HG02870 (cell line): ENCODE measurements at regions not wholly inside any gene's neighbourhood (a gene's known extent, or its start where the extent isn't known, plus 50 kb on each side); places are given as distances from the start of the nearest gene placed in this dataset.

Source experiments
- ATAC-seq: cut with Tn5 transposase; IDR thresholded peaks from one replicate; pipeline ENCODE4 v1.9.1; 2021; ENCODE audit warnings: mild to moderate bottlenecking, moderate library complexity; ENCODE audit not compliant: unreplicated experiment

DNA sequence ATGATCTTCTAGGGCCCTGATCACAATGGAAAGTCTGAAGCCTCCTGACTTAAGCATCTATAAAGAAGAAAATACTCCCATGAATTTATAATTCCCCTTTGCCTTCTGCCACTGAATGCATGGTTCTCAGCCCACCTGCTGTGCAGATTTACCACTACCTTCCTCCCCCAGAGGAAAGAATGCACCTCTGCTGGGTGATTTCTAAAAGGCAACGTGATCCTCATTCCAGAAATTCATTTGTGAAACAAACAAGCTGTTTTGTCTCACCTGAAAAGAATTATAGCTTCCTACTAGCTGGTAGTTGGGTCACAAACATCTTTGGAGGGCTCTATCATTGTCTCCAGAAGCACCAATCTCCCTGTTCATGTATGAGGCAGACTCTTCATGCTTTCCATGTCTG lies 320.2 kb downstream of the CDC14C start:
- no peak for ATAC-seq

GRCh38 chr7:49245062-49245461 lies 320.7 kb downstream of the CDC14C start:
- ATAC-seq: no peak

- no peak for ATAC-seq
These were observed 323.4 kb downstream of the CDC14C start for GRCh38 chr7:49247759-49248158.

GRCh38 chr7:49255054-49255453 lies 330.7 kb downstream of the CDC14C start:
- no peak for ATAC-seq

DNA sequence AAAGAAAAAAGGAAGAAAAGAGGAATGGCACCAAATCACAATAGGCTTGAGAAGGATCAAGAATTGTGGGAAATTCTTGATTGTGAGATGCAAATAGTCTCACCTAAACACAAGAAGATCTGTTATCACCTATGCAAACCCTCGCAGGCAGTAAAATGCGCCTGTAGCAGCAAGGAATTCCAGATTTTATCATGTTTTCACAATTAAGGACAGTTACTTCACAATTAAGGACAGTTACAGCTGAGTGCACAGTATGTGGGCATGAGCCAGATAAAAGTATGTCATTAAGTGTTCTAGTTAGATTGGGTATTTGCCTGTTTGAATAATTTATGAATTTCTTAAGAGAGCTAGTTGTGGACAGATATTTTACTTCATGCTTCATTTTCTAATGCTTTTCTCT lies 336.2 kb downstream of the CDC14C start:
- ATAC-seq: no peak

DNA sequence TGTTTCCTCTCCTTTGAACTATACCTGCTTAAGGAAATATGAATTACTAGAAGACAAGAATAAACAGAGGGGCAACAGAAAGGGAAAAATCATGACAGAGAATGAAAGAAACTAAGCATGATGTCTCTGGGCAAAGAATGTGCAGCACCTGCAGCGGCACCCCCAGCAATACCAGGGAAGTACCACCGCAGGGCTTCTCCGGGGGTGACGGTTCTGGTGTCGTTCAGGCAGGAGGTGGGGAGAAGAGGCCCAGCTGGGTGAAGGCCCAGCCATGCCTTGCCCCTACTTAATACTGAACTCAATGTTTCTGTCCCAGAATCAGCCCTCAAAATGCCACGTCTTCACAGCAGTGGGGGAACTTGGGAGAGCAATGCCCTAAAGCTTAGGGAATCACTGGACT lies 337.6 kb downstream of the CDC14C start:
- ATAC-seq: no peak

GRCh38 chr7:49264530-49264929 lies 340.2 kb downstream of the CDC14C start:
- no peak for ATAC-seq

GRCh38 chr7:49273897-49274296 lies 349.6 kb downstream of the CDC14C start:
- ATAC-seq: no peak

GRCh38 chr7:49279891-49280290 lies 355.5 kb downstream of the CDC14C start:
- ATAC-seq: no peak

- no peak for ATAC-seq
These were observed 363.3 kb downstream of the CDC14C start for GRCh38 chr7:49287653-49288052.

DNA sequence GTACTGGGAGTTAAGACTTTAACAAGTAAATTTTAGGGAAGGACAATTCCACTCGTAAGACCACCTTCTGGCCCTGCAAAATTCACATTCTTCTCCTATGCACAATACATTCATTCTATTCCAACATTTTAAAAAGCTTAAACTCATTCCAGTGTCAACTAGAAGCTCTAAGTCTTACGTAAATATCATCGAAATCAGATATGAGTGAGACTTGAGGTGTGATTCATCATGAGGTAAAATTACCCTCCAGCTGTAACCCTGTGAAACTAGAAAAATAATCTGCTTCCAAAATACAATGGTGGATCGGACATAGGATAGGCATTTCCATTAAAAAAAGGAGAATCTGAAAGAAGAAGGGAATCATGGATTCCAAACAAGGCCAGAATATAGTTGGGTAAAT lies 370.3 kb downstream of the CDC14C start:
- no peak for ATAC-seq

DNA sequence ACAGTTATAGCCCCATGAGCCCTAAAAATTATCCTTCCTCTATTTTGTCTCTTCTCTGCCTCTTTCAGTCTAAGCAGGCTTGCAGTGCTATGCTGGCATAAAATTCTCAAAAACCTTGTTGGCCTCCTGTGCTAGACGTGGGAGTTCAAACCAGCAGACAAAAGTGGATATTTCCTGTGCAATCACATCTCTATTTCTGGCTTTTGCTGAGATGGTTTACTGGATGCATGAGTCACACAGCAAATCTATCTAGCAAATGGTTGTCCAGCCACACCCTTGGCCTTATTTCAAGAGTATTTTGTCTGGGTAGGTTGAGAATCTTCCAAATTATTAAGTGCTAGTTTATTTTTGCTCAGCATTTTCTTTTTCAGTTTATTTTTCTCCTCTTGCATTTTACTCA lies 370.8 kb downstream of the CDC14C start:
- ATAC-seq: no peak

GRCh38 chr7:49297958-49298357 lies 373.6 kb downstream of the CDC14C start:
- no peak for ATAC-seq

DNA sequence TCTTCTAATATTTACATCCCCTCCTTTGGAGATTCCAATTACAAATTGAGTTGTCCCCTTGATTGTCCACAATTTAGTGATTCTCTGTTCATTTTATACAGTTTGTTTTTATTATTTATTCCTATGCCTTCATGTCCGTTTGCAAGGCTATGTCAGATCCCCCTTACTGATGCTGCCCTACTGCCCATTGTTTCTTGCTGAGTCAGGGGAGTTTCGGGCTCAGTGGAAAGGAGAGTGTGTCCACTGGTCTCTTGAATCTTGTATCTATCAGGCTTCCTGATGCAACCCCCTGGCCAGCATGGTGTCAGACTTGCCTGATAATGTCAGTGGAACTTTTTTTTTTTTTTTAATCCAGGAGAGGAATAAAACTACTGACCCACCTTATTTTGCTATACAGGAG lies 384.4 kb downstream of the CDC14C start:
- no peak for ATAC-seq

GRCh38 chr7:49320083-49320482 lies 395.7 kb downstream of the CDC14C start:
- ATAC-seq: no peak

- ATAC-seq: no peak
These were observed 397.5 kb downstream of the CDC14C start for GRCh38 chr7:49321843-49322242.

DNA sequence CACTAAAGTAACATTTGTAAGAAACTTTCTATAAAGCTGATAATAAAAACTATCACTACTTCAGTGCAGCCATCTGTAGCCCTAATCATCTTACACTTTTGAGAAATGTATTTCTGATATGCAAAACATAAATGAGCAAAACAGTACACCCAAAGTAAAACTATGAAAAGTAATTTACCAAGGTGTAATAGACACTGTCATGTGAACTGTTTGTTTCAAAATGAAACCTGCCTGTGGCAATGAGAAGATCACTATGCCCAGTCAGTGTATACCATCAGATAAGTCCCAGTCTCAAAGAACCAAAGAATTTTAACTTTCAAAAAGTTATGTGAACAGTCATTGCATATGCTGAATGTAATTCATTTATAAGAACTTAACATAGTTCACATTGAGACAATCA lies 398.1 kb downstream of the CDC14C start:
- ATAC-seq: no peak

DNA sequence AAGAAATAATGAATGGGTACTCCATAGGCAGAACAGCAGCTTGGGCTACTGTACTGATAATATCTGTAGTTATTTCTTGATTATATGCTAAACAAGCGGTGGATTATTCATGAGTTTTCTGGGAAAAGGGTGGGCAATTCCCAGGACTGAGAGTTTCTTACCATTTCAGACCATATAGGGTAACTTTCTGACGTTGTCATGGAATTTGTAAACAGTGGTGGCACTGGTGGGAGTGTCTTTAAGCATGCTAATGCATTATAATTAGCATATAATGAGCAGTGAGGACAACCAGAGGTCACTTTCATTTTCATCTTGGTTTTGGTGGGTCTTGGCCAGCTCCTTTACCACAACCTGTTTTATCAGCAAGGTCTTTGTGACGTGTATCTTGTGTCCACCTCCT lies 399.7 kb downstream of the CDC14C start:
- no peak for ATAC-seq

- ATAC-seq: no peak
These were observed 400.4 kb downstream of the CDC14C start for GRCh38 chr7:49324707-49325106.

DNA sequence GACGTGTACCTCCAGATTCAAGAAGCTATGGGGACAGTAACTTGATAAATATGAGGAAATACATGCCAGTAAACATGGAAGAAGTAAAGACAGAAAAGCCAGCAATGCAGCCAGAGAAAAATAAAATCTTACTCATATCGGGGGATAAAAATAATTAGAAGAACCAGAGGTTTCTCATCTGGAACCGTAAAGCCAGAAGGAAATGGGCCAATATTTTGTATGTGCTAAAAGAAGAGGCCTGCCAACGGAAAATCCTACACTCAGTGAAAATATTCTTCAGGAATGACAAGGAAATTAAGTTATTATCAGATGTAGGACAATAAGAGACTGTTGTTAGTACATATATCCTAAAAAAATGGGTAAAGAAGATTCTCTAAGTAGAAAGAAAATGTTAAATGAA lies 401.2 kb downstream of the CDC14C start:
- ATAC-seq: no peak

GRCh38 chr7:49327155-49327554 lies 402.8 kb downstream of the CDC14C start:
- ATAC-seq: no peak

DNA sequence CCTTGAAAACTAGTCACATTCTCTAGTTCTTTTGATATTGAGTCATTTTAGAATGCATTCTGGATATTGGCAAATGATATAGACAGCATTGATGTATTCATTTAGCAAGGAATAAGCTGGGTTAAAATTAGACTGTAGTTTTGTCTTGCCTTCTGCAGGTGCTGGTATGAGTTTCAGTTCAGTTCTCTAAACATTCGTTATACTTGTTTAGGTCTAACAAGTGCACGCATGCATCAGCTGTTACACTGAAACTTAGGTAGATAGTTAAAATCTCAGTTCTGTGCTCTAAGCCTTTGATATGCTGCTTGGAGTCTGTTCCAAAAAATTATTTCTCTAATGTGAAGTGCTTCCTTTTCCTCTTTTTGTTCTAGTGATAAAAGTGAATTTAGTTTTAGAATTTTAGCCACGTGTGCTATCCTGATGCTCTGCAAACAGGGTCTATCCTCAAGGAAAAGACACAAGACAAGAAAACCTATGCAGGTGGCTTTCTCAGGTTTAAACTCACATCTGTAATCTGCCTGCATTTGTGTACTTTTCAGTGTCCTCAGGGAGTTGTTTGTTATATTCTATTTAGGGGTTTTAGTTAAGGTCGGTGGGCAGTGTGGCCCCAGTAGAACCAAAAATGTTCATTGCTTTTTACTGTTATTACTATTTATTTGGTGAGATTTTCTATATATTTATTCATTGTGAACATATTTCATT lies 409.0 kb downstream of the CDC14C start:
- ATAC-seq: peak; percentile 94

DNA sequence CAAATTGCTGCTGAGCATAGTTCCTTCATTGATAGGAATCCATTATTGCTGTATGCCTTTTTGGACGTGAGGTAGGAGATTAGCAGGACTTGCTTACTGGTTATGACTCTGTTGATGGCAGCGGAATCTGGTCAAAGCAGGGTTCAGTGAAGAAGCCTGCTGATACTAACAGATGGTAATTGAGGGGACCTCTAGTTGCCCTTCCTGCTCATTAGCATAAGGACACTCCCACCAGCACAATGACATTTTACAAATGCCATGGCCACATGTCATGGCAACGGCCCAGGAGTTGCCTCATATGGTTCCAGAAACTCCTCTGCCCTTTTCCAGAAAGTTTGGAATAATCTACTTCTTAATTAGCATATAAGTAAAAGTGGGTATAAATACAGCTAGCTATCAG lies 417.5 kb downstream of the CDC14C start:
- ATAC-seq: no peak
